Ishikawa (cell line): ENCODE measurements at regions not wholly inside any gene's neighbourhood (a gene's known extent, or its start where the extent isn't known, plus 50 kb on each side); places are given as distances from the start of the nearest gene placed in this dataset.

Experiments
- CEBPB ChIP-seq: IDR thresholded peaks from 2 replicates; pipeline ENCODE4 v1.6.1; 2012
- CREB1 ChIP-seq: IDR thresholded peaks from 2 replicates; pipeline ENCODE4 v1.6.1; 2012; ENCODE audit warnings: low read depth
- EGR1 ChIP-seq: IDR thresholded peaks from 2 replicates; pipeline ENCODE4 v1.6.1; 2012
- EP300 ChIP-seq: IDR thresholded peaks from 2 replicates; pipeline ENCODE4 v1.6.1; 2012; ENCODE audit warnings: borderline replicate concordance
- RAD21 ChIP-seq: IDR thresholded peaks from 2 replicates; pipeline ENCODE4 v1.6.1; 2012; ENCODE audit warnings: low read depth
- TAF1 ChIP-seq: IDR thresholded peaks from 2 replicates; pipeline ENCODE4 v1.6.1; 2012; ENCODE audit warnings: low read depth, mild to moderate bottlenecking
- TEAD4 ChIP-seq: IDR thresholded peaks from 2 replicates; pipeline ENCODE4 v1.6.1; 2012
- ZBTB7A ChIP-seq: IDR thresholded peaks from 2 replicates; pipeline ENCODE4 v1.6.1; 2012; ENCODE audit warnings: low read depth
- TF ChIP-seq, protein P1 (sequence below): IDR thresholded peaks from 2 replicates; pipeline ENCODE4 v1.6.1; 2012
- TF ChIP-seq, protein P2 (sequence below): IDR thresholded peaks from 2 replicates; pipeline ENCODE4 v1.6.1; 2012; ENCODE audit warnings: low read depth, mild to moderate bottlenecking

DNA sequence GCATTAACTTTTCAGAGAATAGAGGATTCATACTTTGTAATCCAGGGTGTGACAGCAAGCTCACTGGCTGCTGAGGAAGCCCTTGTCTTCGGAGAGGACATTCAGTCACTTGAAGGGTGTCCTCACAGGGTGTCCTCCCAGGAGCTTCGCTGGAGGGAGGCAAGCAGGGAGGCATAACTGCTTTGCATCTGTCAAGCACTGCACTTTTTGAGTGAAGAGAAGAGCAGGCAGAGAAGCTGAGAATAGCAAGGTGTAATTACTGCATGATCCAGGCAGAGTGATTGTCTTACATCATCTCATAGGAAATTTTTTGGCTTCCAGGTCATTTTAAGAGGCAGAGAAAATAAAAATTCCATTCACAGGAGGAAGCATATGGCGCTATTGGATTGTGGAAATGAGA lies 232.5 kb upstream of the ZP4 start:
- TF ChIP-seq EP300 (no peak), RAD21 (no peak), CEBPB (no peak), TAF1 (no peak), EGR1 (no peak), TEAD4 (no peak), ZBTB7A (no peak), CREB1 (no peak)
- TF ChIP-seq, protein P1, sequence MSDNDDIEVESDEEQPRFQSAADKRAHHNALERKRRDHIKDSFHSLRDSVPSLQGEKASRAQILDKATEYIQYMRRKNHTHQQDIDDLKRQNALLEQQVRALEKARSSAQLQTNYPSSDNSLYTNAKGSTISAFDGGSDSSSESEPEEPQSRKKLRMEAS = no peak
- TF ChIP-seq, protein P2, sequence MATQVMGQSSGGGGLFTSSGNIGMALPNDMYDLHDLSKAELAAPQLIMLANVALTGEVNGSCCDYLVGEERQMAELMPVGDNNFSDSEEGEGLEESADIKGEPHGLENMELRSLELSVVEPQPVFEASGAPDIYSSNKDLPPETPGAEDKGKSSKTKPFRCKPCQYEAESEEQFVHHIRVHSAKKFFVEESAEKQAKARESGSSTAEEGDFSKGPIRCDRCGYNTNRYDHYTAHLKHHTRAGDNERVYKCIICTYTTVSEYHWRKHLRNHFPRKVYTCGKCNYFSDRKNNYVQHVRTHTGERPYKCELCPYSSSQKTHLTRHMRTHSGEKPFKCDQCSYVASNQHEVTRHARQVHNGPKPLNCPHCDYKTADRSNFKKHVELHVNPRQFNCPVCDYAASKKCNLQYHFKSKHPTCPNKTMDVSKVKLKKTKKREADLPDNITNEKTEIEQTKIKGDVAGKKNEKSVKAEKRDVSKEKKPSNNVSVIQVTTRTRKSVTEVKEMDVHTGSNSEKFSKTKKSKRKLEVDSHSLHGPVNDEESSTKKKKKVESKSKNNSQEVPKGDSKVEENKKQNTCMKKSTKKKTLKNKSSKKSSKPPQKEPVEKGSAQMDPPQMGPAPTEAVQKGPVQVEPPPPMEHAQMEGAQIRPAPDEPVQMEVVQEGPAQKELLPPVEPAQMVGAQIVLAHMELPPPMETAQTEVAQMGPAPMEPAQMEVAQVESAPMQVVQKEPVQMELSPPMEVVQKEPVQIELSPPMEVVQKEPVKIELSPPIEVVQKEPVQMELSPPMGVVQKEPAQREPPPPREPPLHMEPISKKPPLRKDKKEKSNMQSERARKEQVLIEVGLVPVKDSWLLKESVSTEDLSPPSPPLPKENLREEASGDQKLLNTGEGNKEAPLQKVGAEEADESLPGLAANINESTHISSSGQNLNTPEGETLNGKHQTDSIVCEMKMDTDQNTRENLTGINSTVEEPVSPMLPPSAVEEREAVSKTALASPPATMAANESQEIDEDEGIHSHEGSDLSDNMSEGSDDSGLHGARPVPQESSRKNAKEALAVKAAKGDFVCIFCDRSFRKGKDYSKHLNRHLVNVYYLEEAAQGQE = no peak
